GM19328 (cell line): ENCODE measurements at regions not wholly inside any gene's neighbourhood (a gene's known extent, or its start where the extent isn't known, plus 50 kb on each side); places are given as distances from the start of the nearest gene placed in this dataset.
"Not testable (repeated sequence)": the region's sequence is repeated elsewhere in the genome, so short reads cannot be mapped to it uniquely, and the experiment has no call there.

ENCODE experiments used
- ATAC-seq: cut with Tn5 transposase; IDR thresholded peaks from one replicate; pipeline ENCODE4 v1.9.1; 2021; ENCODE audit warnings: mild to moderate bottlenecking, moderate library complexity; ENCODE audit not compliant: unreplicated experiment

DNA sequence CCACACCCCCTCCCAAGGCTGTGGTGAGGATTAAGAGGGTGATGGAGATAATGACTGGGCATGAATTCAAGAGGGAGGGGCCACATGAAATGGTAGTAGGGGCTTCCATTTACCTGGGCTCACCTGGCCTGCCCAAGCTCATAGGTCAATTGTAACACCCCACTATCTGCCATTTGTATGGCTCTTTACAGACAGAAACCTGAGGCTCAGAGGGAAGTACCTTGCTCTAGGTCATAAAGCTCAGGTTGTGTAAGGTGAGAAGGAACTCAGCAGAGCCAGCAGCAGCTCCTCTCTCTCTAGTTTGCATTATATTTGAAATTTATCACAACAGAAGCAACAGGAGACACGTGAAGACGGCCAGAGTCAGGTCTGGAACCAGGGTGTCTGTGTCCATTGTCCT, 133.4 kb upstream of the ALDH1B1 start:
- ATAC-seq: no peak

DNA sequence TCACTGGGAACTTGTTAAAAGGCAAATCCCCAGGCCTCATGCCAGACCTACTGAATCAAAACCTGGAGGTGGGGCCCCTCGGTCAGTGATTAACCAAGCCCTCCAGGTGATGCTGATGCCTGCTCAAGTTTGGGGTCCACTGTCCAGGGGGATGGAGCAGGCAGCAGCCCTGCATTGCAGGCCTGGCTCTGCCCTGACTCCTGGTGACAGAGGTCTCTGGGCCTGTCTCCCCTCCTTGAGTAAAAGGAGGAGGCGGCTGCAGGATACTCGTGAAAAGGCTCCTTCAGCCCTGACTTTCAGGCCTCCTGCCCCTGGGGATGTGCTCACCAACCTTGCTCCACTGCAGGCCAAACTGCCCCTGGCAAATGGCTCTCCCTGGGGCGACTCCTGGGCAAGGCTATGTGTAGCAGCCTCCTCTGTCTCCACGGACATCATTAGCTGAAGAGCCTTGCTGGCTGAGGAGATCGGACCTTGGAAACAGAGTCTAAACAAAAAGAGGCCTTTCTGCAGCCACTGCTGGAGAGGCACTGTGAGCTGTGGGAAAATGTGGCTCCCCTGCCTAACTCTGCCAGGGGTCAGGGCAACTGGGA, 134.8 kb upstream of the ALDH1B1 start:
- no peak for ATAC-seq

DNA sequence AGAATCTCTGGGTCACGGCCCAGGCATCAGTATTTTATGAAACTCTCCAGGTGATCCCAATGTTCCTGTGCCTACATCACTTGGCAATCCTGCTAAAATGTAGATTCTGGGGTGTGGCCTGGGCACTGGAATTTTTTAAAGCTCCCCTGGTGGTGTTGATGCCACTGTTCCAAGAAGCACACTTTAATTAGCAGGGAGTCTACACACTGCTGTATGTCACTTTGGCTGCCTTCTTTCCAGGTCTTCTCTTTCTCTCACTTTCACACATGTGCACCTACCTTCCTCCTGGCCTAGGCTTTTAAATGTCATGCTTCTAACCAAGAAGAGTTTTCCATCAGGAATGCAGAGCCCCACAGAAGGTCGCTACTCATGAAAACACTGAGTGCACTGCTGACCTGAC, 136.0 kb upstream of the ALDH1B1 start:
- ATAC-seq: no peak

DNA sequence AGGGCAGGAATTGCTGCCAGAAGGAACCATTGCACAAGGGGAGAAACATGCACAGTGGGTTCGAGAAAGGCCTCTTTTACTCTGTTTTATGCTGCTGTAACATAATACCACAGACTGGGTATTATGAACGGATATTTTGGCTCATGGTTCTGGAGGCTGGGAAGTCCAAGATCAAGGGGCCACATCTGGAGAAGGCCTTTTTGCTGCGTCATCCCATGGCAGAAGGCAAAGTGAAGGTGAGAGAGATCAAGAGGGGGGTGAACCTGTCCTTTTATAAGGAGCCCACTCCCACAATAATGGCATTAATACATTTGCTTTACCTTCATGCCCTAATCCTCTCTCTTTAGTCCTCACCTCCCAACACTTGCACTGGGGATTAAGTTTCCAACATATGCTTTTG, 136.9 kb upstream of the ALDH1B1 start:
- no peak for ATAC-seq

DNA sequence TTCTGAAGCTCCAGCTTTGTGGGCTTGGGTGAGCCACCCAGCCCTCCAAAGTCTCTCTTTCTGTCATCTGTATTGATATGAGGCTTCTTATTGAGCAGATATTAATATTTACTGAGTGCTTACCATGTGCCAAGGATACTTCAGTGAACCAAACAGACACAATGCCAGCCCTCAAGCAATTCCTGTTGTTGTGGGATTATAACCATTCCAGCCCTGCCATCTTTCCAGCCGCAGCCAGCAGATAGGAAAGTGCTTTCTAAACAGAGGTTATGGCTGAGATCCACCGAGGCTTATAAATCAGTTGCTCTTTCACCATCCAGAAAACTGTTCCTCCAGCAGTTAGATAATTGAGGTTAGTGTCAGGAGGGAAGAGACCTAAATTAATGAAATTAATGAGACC, 137.7 kb upstream of the ALDH1B1 start:
- no peak for ATAC-seq

DNA sequence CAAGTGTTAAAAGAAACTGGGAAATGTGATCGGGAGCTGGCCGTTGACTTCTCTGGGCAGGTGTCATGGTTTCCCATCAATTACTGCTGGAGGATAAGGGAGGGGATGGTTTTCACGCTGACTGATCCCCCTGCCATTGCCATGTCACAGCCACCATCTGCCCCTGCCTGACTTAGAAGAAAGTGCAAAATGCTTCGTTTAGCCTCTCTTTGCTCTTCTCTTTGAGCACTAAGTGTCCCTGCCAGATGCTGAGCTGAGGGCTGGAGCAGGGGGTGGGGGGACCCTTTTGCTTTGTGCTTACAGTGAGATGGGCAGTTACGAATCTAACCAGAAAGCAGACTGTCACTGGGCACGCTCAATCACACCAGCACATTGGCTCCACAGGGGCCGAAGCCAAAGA, 138.4 kb upstream of the ALDH1B1 start:
- no peak for ATAC-seq

DNA sequence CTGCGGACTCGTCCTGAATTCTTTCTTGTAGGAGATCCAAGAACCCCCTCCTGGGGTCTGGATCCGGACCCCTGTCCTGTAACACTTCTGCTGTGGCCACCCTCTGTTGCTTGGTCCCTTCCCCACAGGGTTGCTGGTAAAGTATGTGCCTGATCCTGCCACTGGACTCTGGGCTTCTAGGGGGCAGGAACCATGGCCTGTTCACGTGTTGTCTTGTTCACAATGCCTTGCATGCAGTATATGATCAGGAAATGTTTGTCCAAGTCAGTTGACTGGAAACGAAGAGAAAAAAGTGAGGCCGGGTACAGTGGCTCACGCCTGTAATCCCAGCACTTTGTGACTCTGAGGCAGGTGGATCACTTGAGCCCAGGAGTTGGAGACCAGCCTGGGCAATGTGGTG, 139.3 kb upstream of the ALDH1B1 start:
- no peak for ATAC-seq

DNA sequence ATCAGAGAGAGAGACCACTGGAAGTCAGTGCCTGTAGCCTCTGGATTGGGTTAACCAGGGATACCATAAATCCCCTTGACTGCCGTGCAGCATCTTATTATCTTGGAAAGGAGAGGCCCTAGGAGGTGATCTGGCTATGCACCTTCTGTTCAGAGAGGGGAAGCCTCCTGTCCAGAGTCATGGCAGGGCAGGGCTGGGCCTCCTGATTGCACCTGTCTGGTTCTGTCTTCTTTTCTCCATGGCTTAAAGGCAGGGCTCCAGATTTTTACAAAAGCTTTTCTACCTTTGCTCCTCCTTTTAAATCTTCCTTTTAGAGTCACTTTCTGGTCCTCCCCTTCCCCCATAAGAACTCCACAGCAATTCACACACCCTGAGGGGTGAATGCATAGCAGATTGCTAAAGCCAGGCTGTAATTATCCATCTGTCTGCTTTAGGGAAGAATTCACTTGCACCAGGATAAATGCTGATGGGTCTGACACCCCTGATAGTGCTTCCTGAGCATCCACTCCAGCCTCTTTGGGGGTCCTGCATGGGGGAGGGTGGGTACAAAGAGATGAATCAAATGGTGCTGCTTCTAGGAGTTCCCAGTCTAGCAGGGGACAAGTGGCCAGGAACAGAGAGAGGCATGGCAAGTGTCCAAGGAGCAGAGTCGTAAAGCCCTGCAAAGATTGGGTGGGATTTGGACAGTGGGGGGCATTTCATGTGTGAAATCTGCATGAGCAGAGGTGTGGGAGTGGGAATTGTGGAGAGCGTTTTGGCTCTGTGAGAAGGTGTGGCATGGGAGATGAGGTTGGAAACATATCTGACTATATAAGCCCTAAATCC, 141.3 kb upstream of the ALDH1B1 start:
- no peak for ATAC-seq

DNA sequence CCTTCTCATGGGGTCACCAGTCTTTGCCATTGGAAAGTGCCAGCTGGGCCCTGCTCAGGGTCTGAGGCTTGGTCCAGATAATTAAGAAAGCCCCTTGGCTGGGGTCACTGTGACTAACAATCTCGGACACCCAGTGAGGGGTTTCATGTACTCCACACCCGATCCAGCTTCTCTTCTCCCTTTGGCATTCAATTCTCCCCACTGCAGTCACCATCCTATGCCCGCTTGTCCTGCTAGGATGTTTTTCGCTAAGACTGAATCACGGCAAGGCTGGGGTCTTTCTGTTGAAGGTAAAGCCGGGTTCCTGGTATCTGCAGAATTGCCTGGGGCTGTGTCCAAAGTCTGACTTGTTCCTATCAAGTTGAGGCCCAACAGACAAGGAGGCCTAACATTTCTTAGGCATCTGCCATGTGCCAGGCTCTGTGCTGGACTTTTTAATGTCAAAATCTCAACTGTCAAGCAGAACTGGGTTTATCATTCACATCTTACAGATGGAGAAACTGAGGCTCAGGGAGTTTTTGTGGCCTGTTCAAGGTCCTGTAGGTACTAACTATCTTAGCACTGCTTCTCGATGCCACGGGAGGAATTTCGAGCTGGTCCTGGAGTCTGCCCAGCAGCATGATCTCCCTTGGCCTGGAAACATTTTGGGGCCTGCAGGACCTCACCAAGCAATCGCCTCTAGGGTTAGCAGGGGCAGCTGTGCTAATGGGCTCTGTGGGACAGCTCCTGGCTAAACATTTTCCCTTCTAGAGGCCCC, 142.0 kb upstream of the ALDH1B1 start:
- ATAC-seq: no peak

DNA sequence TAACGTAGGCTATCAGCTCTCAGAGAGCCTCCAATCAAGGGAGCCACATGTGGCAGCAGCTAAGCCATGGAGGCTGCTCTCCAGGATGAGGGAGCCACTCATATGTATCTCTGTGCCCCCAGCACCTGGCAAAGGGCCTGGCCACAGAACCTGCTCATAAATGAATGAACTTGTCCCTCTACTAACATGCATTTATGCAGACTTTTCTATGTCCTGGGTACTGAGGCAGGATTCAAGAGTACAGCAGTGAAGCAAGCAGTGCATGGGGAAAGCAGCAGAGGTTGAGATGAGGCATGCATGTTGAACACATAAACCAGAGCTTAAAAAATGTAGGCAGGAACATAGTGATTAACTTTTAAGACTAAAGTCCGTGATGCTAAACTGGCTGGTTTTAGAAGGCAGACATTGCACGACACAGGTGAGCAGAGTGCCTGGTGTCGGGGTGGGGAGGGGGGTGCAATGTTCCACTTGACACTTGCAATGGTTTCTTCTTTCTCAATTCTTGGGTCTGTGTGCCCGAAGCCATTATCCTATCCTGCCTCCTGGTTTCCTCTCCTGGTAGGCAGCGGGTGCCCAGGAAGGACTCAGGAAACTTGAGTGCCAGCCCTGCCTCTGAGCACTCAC, 142.8 kb upstream of the ALDH1B1 start:
- ATAC-seq: no peak

DNA sequence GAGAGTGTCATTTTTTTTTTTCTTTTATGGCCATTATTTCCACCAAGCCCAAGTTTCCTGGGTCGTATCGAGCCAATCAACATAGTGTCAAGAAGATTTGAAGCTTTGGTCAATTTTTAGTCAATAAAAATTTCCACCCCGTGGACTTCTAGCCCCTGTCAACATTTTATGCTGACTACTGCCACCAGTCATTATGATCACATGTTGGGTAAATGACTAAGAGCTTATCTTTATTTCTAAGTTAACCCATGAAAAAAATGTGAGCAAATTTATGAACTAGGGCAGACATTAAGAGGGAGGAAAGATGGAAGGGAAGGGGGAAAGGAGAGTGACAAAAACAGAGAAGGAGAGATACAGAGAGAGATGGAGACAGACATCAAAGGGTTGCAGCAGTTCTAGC, 143.5 kb upstream of the ALDH1B1 start:
- ATAC-seq: no peak

DNA sequence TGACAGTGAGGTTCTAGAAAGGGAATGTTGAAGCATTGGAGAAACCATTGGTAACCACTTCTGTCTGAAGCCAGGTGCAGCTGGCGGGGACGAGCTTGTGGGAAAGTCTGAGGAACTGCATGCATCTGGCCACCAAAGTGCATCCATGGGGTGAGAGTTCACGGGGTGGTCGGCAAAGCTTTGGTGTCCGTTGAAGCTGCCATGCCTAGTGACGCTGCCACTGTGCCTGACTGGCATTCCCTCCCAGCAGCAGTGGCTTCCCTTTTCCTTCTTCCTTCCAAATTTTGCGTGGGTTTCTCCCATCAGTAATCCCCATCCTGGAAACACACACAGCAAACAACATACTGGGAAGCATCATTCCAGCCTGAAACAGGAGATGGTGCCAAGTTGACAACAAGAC, 145.7 kb upstream of the ALDH1B1 start:
- ATAC-seq: no peak

DNA sequence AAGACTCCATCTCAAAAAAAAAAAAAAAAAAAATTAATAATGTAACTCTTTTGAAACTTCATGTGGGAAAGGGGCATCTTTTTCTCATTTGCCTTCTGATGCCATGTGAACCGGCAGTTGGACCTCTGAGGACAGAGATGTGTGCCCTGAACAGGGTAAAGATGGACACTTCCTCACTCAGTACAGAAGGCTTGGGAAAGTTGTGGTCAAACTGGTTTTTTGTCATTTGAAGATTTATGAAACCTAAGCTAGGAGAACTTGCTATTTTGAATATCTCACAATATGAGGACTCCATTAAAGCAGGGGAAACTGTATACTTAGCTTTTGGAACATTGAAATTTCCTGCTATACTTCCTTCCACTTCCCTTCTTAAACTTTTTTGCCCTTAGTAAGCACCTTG, 147.5 kb upstream of the ALDH1B1 start:
- no peak for ATAC-seq

DNA sequence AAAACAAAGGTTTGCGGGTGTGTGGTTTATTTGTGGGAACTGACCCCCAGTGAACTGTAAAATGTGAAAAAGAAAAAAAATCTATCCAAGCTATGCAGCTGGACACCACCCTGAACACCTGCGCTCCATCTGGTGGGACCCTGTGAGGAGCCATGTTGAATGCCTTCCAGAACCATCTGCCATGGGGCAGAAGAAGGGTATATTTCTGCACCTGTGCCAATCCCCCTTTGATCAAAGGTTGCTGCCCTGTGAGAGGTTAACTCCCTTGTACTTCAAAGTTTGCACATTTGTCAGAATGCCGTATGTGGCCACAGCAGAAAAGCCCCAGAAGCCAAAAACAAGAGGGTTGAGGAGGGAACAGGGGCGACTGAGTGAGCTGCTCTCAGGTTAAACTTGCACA, 148.5 kb upstream of the ALDH1B1 start:
- ATAC-seq: no peak

DNA sequence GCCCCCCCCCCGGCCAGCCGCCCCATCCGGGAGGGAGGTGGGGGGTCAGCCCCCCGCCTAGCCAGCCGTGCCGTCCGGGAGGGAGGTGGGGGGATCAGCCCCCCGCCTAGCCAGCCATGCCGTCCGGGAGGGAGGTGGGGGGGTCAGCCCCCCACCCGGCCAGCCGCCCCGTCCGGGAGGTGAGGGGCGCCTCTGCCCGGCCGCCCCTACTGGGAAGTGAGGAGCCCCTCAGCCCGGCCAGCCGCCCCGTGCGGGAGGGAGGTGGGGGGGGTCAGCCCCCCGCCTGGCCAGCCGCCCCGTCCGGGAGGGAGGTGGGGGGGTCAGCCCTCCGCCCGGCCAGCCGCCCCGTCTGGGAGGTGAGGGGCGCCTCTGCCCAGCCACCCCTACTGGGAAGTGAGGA, 150.4 kb upstream of the ALDH1B1 start:
- ATAC-seq: not testable (repeated sequence)

DNA sequence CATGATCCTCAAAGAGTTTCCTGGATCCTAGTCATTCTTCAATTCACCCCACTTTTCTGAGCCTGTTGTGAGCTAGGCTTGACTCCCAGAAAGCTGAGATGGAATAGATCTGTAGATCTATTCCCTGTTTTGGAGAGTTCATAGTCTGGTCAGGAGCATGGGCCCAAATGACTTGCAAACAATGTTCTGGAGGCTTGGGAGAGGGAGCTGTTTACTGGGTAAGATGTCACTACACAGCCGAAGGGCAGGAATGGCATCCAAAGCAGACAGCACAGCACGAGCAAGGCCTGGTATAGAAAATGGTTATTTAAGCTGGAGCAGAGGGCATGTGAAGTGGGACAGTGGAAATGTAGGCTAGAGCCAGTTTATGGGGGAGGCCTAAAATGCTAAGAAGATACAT, 152.5 kb upstream of the ALDH1B1 start:
- ATAC-seq: no peak

DNA sequence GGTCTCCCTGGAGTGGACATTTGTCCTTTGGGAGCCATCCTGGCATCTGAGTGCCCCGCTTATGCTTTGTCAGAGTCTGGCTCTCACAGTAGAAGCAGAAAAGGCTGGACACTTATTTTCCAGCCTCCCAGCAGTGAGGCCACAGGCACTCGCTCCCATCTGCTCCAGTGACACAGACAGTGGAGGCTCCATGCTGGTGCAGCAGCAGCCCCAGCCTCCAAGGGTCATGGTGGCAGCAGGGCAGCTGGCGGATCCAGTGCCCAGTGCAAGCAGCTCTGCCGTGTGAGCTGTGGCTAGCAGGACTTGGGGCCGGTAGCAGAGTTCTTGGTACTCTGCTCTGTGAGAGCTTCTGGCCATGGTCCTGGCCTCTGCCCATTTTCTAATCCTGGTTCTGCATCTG, 157.3 kb upstream of the ALDH1B1 start:
- no peak for ATAC-seq

DNA sequence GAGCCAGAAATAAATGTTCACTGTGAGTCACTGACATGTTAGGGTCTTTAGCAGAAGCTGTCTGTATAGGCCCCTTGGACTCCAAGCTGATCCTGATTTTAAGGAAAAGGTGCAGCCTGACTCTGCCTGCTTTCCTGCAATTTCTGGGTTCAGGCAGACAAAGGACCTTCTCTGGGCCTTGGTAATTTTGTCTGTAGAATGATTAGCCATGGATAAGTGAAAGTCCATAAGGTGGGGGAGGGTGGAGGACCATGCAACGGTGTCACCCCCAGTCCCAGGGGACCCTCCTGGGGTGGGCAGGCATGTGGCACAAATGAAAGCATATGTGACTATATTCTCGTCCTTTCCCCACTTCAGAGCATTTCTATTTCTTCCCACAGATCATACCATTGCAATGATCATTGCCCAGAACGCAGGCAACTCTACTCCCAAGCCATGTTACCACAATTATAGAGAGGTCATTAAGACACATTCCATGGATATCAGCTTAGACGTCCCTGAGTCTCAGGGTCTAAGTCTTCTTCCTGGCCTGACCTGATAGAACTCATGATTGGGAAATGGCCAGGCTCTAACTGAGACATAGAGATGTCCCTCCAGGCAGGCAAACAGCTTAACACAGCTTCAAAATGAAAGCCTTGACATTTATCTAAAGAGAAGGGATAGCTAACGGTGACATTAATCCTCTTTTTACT, 157.9 kb upstream of the ALDH1B1 start:
- no peak for ATAC-seq

DNA sequence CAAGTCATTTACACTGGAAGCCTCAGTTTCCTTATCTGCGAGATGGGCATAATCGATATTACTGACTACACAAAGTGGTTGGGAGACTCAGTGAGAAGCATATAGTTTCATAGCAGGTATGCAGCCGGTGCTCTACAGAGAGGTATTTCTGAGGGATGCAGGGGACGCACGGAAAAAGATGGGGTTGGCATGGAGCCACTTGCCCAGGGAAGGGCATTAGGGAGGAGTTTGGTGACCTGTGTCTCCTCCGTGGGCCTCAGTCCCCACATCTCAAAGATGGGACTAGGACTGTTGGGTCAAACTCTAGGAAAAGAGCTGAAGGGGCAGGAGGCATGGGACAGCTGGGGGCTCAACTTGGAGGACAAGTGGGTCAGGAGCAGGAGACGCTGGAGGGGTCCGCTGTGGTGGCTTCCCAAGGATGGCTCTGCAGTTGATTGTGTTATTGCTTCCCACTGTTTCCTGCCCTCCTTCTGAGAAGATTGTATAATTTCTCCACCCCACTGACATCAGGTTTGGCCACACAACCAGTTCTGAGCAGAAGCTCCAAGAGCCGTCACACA, 158.6 kb upstream of the ALDH1B1 start:
- ATAC-seq: no peak

DNA sequence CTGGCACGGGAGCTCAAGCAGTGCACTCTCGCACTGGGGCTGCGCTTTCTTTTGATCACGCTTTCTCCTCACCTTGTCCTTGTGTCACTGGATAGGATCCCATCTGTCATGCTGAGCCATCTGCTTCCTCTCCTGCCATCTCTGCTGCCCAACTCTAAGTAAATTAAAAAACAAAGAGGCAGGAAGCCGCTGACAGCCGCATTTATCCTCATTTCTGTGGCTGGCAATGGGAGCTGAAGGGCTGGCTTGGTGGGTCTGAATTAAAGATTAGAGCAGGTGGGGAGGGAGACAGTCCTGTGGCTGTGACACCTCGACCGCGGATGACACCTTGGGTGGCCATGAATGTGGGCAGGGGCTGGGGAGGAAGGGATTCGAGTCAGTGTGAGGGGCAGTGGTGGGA, 159.2 kb upstream of the ALDH1B1 start:
- no peak for ATAC-seq

DNA sequence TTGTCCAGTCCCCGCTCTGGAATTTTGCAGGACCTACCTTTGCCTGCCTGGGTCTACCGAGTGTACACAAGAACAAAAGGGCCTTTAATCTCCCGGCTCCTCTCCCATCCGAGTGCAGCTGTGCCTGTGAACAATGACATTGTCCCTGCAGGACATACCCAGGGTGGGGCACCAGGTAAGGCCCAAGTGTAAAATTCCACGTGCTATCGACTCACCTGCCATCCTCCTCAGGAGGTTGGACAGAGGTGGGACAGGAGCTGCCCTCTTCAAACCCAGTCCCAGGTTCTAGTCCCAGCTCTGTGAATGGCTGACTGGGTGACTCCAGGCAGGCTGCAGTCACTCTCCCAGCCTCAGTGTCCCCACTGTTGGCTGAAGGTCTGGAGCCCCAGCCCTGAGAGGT, 159.6 kb upstream of the ALDH1B1 start:
- ATAC-seq: no peak
